COLO668 (cell line): ENCODE measurements at regions not wholly inside any gene's neighbourhood (a gene's known extent, or its start where the extent isn't known, plus 50 kb on each side); places are given as distances from the start of the nearest gene placed in this dataset.

Source experiments
- DNase-seq: peaks from one replicate; lab custom pipeline; 2025; ENCODE audit not compliant: unreplicated experiment; lab: John Stamatoyannopoulos, UW

DNA sequence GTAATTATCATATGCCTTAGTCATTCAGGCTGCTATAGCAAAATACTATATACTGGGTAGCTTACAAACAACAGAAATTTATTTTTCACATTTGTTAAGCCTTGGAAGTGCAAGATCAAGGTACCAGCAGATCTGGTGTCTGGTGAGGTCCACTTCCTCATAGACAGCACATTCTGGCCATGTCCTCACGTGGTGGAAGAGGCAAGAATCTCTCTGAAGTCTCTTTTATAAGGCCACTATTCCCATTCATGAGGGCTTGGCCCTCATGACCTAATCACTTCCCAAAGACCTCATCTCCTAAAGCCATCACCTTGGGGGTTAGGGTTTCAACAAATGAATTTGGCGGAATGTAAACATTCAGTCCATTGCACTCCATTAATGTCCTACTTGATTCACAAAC lies 137.5 kb upstream of the C1GALT1 start:
- DNase-seq: no peak

DNA sequence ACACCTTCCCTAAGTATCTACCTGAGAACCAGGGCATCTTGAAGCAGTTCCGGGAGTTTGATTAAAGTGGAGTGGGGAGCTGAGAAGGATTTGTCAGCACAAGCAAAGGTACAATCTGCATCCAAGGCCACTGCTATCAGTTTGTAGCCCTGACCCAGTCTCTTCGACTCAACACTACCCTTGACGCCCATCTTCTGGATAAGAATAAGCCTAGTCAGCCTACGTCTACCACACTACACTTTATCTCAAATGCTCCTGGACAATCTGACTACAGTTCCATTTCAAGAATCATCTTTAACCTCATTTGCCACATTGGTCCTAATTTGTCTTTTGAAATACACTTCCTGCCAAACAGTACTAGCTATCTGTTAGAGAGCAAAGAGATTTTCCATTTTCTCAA lies 134.1 kb upstream of the C1GALT1 start:
- DNase-seq: no peak

DNA sequence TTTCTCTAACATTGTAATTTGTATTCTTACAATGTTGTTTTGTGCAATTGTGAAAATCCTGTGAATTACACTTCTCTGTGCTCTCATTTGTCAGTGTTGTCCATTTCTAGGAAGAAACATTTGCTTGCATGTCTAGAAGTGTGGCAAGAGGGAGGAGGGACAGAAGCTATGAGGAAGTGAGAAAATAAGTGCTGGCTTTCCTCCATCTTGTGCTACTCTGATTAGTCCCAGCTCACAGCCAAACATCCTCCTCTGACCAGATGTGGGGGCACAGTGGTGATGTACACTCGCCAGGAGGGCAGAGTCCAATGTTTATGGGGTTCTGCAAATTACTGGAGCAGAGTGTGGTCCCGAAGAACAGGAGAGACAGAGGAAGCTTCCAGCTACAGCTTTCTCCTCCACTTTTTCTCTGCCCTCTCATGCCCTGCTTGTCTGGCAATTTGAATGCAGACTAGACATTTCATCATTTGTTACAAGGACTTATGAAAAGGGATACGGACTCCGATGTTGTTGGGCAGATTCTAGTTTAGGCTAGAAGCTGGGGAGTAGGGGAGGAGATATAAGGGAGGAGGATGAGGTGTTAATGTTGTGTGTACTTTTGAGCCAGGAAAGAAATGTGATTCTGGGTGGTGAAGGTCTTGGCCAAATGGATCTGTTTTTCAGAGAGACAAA lies 131.0 kb upstream of the C1GALT1 start:
- no peak for DNase-seq

DNA sequence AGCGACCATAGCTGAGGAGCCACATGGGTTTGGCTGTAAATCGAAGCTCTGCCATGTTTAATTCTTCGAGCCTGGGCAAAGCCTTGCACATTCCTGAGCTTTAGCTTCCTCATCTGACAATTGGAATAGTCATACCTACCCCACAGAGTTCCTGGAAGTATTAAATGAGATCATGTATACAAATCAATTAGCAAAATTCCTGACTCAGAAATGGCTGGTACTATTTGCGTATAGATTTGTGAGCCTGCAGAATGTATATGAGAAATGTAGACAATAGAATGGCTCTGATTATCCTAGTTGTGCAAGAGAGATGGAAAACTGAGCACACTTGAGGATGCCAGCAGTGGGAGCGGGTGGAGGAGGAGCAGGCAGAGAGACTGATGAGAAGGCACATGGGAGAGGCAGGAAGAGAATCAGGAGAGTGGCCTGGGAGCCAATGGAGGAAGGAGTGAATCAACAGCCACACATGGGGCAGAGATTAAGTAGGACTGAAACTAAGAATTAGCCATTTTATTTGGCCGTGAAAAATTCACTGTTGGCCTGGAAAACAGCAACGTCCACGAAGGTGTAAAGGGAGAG lies 128.0 kb upstream of the C1GALT1 start:
- no peak for DNase-seq

DNA sequence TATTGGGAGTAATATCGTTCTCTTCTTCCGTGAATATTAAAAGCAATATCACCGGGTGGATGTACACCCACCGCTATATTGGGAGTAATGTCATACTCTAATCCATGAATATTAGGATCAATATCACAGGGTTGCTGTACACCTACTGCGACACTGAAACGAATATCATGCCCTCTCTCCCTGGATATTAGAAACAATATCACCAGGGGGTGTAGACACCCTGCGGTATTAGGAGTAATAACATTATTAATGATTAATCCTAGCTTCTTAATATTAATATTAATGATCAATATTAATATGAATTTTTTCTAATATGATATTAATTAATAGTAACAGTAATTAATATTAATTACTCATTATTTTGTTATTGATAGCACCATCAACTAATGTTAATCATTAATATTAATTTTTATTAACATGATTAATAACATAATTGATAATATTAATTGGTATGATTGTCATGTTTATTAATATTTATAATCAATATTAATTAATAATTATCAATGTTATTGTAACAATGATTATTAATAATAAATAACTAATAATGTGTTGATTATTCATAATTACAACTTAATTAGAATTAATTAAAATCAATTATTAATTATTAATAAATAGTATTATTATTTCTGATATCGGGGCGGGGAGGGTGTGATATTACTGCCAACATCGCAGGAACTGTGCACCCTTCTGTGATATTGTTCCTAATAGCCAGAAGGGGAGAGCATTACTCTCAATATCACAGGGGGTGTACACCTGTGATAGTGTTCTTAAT lies 121.3 kb upstream of the C1GALT1 start:
- DNase-seq: no peak

DNA sequence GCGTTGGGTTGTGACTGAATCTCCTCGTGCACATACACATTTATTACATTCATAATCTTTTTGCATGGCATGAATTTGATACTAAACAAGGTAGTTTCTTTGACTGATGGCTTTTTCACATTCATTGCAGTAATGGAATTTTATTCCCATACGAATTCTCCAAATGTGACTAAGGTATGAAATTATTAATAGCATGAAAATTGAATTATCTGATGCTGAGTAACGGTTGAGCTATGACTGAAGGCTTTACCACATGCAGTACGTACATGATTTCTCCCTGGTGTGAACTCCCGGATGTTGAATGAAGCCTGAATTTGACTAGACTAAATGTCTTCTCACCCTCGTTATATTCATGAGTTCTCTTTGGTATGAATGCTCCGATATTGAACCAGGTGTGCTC lies 104.4 kb upstream of the C1GALT1 start:
- DNase-seq: no peak

DNA sequence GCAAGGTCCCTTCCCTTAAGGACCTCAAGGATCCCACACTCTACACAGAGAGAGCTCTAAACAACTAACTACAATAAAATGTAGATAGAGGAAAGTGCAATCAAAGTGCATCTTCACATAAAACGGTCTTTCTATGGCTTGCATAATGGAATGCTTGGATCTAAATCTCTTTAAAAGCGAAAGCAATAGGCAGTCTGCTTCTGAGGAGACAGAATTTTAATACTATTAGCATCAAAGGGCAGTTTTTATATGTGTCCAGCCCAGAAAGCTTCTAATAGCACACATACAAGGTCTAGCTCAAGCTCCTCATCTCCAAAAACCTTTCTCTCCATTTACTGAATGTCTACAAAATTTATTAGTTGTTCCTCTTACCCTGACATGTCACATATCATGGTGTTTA lies 101.5 kb upstream of the C1GALT1 start:
- no peak for DNase-seq

DNA sequence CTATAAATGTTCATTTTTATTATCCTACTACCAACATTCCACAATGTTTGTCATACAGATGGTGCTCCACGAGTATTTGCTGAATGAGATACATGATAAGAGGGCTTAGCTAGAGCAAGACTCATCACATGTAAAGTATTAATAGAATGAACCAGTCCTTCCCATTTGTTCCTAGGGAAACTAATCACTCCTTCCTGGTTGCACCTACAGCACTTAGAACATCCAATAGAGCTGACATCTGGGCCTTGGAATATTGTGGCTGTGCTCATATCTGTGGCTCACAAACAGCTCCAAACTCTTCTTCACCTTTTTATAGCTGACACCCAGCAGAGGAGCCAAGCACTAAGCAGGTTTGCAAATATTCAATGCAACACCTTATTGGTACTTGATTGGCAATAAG lies 91.9 kb upstream of the C1GALT1 start:
- no peak for DNase-seq

DNA sequence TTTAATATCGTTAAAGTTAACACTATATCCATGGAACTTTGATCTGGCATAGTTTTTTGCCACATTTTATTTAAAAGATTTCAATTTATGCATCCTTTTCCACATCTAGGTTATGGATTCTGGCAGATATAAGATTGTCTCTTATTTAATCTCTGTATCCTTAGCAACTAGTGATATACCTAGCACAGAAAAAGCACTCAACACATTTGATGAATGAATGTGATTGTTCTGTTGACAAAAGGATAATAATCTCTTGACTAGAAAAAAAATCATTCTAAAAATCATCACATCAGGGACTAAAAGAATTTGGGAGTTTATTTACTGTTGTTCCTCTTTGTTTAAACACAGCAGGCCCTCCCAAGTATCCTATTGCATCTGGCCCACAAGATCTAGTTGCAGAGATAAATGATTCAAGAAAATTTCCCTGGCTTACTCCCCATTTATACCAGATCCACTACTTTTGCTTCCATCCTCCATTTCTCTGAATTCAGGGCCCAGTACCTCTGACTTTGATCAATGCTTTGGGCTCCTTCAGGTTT lies 84.0 kb upstream of the C1GALT1 start:
- DNase-seq: no peak

DNA sequence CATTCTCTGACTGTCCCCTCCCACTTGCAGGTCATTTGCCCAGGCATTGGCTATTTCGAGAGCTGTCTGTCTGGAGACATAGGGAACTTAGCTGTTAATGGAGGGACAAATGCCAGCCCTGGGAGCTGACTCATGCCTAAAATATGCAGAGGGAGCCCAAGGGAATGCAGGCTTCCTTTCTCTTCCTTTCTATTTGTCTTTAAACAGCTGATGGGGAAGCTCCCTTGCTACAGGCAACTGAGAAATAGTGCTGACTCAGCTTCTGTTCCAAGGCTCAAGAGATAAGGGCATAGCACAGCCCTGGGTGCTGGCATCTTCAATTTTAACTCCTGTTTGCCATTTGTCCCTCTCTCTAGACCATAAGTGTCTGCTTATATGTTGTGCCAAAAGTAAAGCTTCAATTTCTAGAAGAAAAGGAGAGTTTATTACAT lies 82.7 kb upstream of the C1GALT1 start:
- DNase-seq: peak; percentile 37

DNA sequence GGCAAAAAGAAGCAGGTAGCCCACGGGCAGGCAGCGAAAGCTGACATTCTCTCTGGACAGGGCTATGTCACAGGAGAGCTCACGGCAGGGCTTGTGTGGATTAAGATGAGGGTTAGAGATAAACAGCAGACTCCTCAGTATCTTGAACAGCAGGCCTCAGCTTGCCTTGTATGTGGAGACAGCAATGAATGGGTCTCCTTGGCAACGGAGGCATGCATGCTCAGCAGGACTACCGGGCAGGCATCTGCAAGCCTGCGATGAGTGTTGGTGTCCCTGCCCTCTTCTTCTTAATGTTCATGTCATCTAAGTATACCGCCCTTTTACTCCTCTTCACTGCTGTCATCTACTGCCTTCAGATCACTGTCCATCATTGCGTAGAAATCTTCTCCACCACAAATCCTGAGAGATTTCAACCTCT lies 81.9 kb upstream of the C1GALT1 start:
- no peak for DNase-seq

DNA sequence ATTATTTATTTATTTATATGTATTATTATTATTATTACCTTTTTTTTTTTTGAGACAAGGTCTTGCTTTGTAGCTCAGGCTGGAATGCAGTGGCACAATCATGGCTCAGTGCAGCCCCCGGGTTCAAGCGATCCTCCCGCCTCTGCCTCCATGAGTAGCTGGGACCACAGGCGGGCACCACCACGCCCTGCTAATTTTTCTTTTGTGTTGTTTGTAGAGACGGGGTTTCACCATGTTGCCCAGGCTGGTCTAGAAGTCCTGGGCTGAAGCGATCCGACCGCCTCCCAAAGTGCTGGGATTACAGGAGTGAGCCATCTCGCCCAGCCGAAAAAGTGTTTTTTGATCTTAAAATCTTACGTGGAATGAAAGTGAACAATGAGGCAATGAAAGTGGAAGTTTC lies 79.4 kb upstream of the C1GALT1 start:
- DNase-seq: no peak

DNA sequence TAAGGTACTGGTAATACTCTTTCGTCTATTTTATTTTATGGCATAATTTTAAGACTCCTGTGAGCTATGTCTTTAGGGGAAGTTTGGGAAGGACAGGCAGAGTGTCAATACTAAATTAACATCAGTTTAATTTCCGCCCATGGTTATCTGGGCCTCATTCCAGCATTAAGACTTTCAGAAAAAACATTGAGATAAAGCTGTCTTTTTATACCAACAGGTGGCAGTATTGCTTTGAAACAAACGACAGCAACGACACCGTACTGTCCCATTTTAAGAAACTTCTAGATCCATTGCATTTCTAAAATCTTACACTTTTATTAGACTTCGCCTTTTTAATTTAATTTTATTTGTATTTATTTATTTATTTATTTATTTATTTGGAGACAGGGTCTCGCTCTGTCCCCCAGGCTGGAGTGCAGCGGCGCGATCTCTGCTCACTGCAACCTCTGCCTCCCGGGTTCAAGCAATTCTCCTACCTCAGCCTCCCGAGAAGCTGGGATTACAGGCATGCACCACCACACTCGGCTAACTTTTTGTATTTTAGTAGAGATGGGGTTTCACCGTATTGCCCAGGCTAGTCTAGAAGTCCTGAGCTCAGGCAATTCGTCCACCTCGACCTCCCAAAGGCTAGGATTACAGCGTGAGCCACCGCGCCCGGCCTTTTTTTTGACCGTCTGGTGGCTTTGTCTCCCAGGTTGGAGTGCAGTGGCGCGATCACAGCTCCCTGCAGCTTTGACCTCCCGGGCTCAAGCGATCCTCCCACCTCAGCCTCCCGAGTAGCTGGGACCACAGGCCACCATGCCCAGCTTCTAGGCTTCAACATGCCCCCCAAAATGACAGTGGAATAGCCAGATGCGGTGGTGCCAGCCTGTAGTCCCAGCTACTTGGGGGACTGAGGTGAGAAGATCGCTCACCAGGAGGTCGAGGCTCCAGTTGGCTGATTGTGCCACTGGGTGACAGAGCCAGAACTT lies 78.7 kb upstream of the C1GALT1 start:
- no peak for DNase-seq

DNA sequence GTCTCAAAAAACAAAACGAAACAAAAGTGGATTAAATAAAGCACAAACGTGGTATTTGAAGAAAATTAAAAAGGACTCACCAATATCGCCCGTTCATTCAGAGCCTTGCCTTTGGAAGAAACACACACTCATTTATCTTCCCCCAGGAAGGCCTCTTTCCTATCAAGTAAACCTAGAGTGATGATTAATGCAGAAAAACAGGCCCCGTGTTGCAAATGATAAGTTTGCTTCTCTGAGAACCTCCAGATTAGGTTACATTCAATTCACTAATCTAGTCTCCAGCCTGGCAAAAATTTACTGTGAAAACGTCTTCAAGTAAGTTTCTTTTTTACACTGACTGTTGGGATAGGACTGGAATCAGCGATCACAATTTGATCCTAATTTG lies 78.0 kb upstream of the C1GALT1 start:
- DNase-seq: no peak

DNA sequence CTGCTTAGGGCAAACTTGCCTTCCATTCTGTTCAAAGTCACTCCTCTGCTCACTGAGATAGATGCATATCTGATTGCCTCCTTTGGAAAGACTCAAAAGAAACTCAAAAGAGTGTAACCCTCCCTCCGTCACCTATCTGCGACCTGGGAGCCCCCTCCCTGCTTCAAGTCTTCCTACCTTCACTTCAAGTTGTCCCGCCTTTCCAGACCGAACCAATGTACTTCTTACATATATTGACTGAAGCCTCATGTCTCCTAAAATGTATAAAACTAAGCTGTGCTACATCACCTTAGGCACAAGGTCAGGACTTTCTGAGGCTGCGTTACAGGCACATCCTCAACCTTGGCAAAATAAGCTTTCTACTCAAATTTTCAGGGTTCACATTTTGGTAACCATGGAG lies 77.4 kb upstream of the C1GALT1 start:
- DNase-seq: no peak

DNA sequence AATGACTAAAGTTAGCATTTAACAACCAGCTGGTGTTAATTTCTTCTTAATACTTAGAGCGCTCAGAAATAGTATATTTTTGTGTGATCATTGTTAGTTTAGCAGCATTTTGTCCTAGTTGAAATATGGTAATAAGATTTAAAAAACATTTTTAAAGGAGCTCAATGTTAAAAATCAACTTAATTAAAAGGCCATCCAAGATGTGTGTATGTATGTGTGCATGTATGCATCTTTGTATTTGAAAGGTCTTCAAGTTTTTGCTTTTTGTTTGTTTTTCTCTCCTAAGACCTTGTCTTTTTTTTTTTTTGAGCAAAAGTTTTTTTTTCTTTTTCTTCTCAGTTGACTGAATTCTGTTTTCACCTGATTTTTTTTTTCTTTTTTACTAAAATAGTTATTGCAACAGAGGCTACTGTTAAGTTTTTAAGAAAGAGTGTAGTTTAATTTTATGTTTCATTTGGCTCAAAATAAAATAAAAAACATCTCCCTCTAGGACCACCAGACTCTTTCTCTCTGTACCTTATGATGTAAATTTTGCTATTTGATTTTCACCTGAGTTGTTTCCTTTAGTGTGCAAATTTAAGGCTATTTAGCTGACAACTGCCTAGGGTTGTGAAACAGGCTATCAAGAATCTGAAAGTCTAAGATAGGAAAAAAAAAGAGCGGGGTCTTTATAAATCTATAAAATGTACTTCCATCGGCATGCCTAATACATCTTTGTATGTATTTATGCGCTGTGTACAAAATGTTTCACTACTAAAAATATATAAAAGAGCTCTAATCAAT lies 76.4 kb upstream of the C1GALT1 start:
- DNase-seq: no peak

DNA sequence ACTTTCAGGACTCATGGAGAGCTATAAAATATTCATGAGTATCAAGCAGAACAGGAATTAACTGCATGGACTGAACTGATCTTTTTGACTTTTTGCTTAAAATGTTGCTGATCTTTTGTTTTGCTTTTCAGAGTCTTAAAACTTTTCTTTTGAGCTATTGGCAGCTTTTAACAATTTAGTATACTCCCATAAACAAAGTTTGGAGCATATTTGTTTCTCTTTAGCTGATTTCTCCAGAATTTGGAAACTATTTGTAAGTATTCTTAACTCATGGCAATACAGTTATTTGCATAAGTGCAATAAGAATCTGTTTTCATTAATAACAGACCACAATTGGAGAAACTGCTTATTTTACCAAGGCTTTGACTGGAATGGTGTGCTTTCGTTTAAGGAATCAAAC lies 73.4 kb upstream of the C1GALT1 start:
- no peak for DNase-seq

DNA sequence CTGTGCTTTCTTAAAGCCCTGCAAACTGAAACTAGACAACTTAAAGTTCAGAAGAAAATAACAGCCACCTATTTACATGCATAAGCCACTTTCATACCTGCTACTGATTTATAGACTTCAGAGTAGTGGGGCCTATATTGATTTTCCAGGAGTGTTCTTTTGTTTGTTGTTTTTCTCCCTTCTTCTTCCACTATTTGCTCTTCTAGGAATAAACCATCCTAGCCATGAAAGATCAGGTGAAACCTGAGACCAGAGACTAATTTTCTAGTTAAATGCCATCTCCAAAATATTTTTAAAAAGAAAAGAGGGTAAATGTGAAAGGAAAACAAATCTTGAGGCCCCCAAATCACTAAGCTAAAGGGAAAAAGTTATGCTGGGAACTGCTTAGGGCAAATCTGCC lies 72.4 kb upstream of the C1GALT1 start:
- no peak for DNase-seq

DNA sequence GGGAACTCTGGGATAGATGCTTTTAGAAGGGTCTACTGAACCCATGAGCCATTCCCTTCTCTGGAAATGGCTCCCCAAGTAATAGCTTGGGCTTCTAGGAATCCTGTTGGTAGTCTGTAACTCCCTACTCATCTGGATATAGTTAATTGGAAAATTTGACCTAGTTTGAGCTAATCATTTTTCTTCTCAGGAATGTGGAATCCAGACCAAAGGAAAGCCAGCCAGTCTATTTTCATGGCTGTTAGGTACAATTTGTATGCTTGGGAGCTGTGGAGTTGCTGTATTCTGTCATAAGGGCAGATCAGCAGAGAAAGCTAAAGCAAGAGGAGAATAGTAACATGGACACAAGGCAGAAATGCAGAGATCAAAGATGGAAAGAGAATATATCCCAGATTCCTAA lies 71.6 kb upstream of the C1GALT1 start:
- DNase-seq: no peak

DNA sequence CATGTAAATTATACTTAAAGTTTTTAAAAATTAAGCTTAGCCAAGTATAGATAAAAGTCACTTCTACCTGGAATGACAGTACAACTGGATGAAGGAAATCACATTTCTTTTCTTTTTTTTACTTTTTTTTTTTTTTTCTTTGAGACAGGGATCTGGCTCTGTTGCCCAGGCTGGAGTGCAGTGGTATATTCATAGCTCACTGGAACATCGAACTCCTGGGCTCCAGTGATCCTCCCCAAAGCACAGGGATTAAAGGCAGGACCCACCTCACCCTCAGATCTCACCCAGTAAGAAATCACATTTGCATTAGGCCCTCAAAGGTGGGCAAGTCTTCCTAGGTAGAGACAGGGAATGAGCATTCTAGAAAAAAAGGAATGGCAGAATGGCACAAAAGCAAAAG lies 69.5 kb upstream of the C1GALT1 start:
- no peak for DNase-seq
